ENCODE measurements at regions not wholly inside any gene's neighbourhood (a gene's known extent, or its start where the extent isn't known, plus 50 kb on each side); places are given as distances from the start of the nearest gene placed in this dataset.

GRCh38 chr5:67290655-67291054, 94.1 kb upstream of the CD180 start:
- TF ChIP-seq GATA2 (IDR thresholded peaks at IDR 0.05; ENCODE audit: low read depth, low read length) (no peak), GATA3 (IDR thresholded peaks at IDR 0.05; ENCODE audit: low read depth, low read length) (no peak)
